ENCODE measurements at regions not wholly inside any gene's neighbourhood (a gene's known extent, or its start where the extent isn't known, plus 50 kb on each side); places are given as distances from the start of the nearest gene placed in this dataset.

DNA sequence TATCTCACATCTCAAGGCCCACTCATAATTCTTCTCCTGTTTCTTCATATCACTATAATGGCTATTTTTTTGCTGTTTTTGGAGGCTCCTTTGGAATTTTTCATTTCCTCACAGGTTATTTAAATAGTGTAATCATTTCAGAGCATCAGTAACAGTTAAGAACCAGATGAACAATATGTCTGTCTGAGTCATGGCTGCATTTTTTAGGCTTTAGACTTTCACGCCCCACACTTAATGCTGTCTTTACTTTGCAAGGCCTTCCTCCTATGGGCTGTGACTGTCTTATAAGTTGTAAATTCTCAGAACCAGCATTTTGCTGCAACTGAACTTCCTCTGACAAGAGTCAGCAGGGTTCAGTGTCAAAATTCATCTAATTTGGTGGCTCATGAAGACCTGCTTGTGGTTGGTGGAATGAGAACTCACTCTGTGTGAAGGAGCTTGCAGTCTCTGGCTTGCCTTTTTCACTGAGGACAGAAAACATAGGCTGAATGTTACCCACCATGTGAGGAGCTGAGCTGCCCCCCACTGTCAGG, 56.1 kb upstream of the NLGN4Y start:
- Histone ChIP-seq H3K36me3 (ENCODE audit: control insufficient read depth, insufficient read depth, low read length) (no peaks in the 10 kb centered on the region), H3K4me3 (ENCODE audit: low read length) (no peak overlapping the region), H3K4me1 (ENCODE audit: control insufficient read depth, insufficient read depth, low read length) (no peaks in the 10 kb centered on the region), H3K27ac (ENCODE audit: low read length) (no peak overlapping the region), H3K9me3 (ENCODE audit: control insufficient read depth, insufficient read depth, low read length) (no peaks in the 10 kb centered on the region), H3K27me3 (ENCODE audit: control insufficient read depth, insufficient read depth, low read length) (no peaks in the 10 kb centered on the region)
- DNase-seq (ENCODE audit: low read depth, low spot score), result no peak
- WGBS (ENCODE audit: insufficient coverage, insufficient read length), result no CpG with 5 or more reads among the region's 1 CpG

DNA sequence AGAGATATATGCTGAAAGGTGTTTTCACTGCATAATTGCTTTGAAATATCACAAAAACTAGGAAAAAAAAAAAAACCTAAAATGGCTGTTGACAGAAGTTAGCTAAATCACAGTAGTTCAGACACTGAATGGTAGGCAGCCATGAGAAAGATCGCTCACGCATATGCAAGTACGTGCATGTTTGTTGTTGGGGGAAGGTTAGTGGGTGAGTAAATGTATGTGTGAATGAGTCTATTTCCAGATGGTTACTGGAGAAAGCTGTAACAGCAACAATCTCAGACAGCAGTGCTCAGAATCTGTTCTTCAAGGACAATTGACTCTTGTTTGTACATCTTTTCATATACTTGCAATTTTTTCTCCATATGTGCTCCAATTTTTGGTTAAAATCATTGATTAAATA, 51.9 kb upstream of the NLGN4Y start:
- WGBS (ENCODE audit: insufficient coverage, insufficient read length), result no CpG with 5 or more reads among the region's 3 CpGs

DNA sequence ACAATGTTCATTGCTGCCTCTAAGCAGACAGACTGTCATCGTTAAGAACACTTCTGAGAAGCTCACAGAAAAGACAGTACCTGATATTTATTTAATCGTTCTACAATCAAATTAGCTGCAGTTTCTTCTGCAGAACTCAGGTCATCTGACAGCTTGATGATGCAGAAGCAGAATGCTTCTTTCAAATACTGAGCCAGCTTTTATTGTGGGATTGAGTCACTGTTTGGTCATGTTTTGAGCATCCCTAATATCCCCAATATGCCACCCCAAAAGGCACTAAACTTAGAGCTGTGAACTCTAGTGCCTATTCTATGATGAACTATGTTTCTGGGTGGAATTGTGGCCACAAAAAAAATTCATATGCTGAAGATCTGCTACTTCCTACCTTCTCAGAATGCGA, 51.0 kb upstream of the NLGN4Y start:
- H3K27ac ChIP-seq (ENCODE audit: low read length), result no peak overlapping the region
- no CpG with 5 or more reads among the region's 3 CpGs for whole genome bisulfite sequencing (ENCODE audit: insufficient coverage, insufficient read length)

More for the DNA sequence above, 51.9 kb upstream of the NLGN4Y start:
- Histone ChIP-seq H3K27ac (ENCODE audit: low read length) (no peak overlapping the region), H3K36me3 (ENCODE audit: control insufficient read depth, insufficient read depth, low read length) (no peaks in the 10 kb centered on the region), H3K9me3 (ENCODE audit: control insufficient read depth, insufficient read depth, low read length) (no peaks in the 10 kb centered on the region), H3K27me3 (ENCODE audit: control insufficient read depth, insufficient read depth, low read length) (no peaks in the 10 kb centered on the region), H3K4me3 (ENCODE audit: low read length) (no peak overlapping the region), H3K4me1 (ENCODE audit: control insufficient read depth, insufficient read depth, low read length) (no peaks in the 10 kb centered on the region)
- no peak for DNase-seq (ENCODE audit: low read depth, low spot score)

More for the DNA sequence above, 51.0 kb upstream of the NLGN4Y start:
- H3K9me3 ChIP-seq (ENCODE audit: control insufficient read depth, insufficient read depth, low read length), result no peaks in the 10 kb centered on the region
- H3K36me3 ChIP-seq (ENCODE audit: control insufficient read depth, insufficient read depth, low read length), result no peaks in the 10 kb centered on the region
- H3K27me3 ChIP-seq (ENCODE audit: control insufficient read depth, insufficient read depth, low read length), result no peaks in the 10 kb centered on the region
- no peak overlapping the region for H3K4me3 ChIP-seq (ENCODE audit: low read length)
- H3K4me1 ChIP-seq (ENCODE audit: control insufficient read depth, insufficient read depth, low read length), result no peaks in the 10 kb centered on the region
- no peak for DNase-seq (ENCODE audit: low read depth, low spot score)
